HCT116 (cell line): ENCODE measurements at regions not wholly inside any gene's neighbourhood (a gene's known extent, or its start where the extent isn't known, plus 50 kb on each side); places are given as distances from the start of the nearest gene placed in this dataset.

Source experiments
- CEBPB ChIP-seq: IDR thresholded peaks from 2 replicates; pipeline ENCODE4 v1.6.1; 2012; ENCODE audit warnings: low read depth
- EZH2 ChIP-seq: fragments of 200-600 bp; sonication (generic); IDR thresholded peaks from 2 replicates; pipeline ENCODE4 v1.6.1; 2017; ENCODE audit warnings: antibody characterized with exemption, mixed run types
- POLR2A ChIP-seq: IDR thresholded peaks from 2 replicates; pipeline ENCODE4 v1.7.0; 2011; ENCODE audit warnings: borderline replicate concordance; ENCODE audit not compliant: insufficient read depth, insufficient read length; ENCODE audit errors: extremely low read depth
- POLR2AphosphoS5 ChIP-seq: IDR thresholded peaks from 2 replicates; pipeline ENCODE4 v1.6.1; 2011; ENCODE audit warnings: mild to moderate bottlenecking, low read depth, low read length, moderate library complexity
- RAD21 ChIP-seq: IDR thresholded peaks from 2 replicates; pipeline ENCODE4 v1.6.1; 2012; ENCODE audit warnings: low read depth, mild to moderate bottlenecking
- YY1 ChIP-seq: IDR thresholded peaks from 2 replicates; pipeline ENCODE4 v1.6.1; 2011; ENCODE audit warnings: low read length, low read depth, moderate library complexity, mild to moderate bottlenecking; ENCODE audit not compliant: insufficient replicate concordance; ENCODE audit errors: extremely low read depth
- ZNF274 ChIP-seq: fragments of 200-500 bp; sonication (Bioruptor generic); IDR thresholded peaks from 2 replicates; pipeline ENCODE4 v1.6.1; 2014; ENCODE audit warnings: mild to moderate bottlenecking, low read depth, low read length, inconsistent platforms
- TF ChIP-seq, protein P1 (sequence below), 3 experiments: fragments of 200-600 bp in 1 of 3; sonication (generic) in 1 of 3; IDR thresholded peaks in 2 of 3; conservative IDR thresholded peaks in 1 of 3; 2 replicates each; pipeline ENCODE4 v1.5.1; 2012 to 2017; ENCODE audit warnings: low read depth in 2 of 3, low read length in 2 of 3, antibody characterized with exemption in 1 of 3, borderline replicate concordance in 1 of 3, control low read depth in 1 of 3, mild to moderate bottlenecking in 1 of 3, mixed read lengths in 1 of 3, mixed run types in 1 of 3, moderate library complexity in 1 of 3; ENCODE audit not compliant: insufficient read depth in 1 of 3
- TF ChIP-seq, protein P2 (sequence below): IDR thresholded peaks from 2 replicates; pipeline ENCODE4 v1.6.1; 2012

DNA sequence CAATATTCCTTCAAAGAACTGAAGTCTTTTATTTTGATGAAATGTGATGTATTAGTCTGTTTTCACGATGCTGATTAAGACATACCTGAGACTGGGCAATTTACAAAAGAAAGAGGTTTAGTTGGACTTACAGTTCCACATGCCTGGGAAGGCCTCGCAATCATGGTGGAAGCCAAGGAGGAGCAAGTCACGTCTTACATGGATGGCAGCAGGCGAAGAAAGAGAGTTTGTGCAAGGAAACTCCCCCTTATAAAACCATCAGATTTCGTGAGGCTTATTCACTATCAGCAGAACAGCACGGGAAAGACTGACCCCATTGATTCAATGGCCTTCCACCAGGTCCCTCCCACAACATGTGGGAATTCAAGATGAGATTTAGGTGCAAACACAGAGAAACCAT is 750.3 kb upstream of the KCND2 start:
- TF ChIP-seq, protein P1, sequence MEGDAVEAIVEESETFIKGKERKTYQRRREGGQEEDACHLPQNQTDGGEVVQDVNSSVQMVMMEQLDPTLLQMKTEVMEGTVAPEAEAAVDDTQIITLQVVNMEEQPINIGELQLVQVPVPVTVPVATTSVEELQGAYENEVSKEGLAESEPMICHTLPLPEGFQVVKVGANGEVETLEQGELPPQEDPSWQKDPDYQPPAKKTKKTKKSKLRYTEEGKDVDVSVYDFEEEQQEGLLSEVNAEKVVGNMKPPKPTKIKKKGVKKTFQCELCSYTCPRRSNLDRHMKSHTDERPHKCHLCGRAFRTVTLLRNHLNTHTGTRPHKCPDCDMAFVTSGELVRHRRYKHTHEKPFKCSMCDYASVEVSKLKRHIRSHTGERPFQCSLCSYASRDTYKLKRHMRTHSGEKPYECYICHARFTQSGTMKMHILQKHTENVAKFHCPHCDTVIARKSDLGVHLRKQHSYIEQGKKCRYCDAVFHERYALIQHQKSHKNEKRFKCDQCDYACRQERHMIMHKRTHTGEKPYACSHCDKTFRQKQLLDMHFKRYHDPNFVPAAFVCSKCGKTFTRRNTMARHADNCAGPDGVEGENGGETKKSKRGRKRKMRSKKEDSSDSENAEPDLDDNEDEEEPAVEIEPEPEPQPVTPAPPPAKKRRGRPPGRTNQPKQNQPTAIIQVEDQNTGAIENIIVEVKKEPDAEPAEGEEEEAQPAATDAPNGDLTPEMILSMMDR (IDR thresholded peaks at IDR 0.05 in 2 of 3, conservative IDR thresholded peaks at IDR 0.05 in 1 of 3; ENCODE audit: borderline replicate concordance in 1 of 3, insufficient read depth in 1 of 3, low read depth in 2 of 3, low read length in 2 of 3): no peak
- TF ChIP-seq CEBPB (no peak), POLR2AphosphoS5 (no peak), POLR2A (no peak), YY1 (no peak), ZNF274 (no peak), RAD21 (no peak), EZH2 (no peak)
- TF ChIP-seq, protein P2, sequence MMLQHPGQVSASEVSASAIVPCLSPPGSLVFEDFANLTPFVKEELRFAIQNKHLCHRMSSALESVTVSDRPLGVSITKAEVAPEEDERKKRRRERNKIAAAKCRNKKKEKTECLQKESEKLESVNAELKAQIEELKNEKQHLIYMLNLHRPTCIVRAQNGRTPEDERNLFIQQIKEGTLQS: no peak
